ENCODE measurements at regions not wholly inside any gene's neighbourhood (a gene's known extent, or its start where the extent isn't known, plus 50 kb on each side); places are given as distances from the start of the nearest gene placed in this dataset.
A peak's percentile ranks its signal among the peaks of the same experiment; 100 is the strongest.
"Not testable (repeated sequence)": the region's sequence is repeated elsewhere in the genome, so short reads cannot be mapped to it uniquely, and the experiment has no call there.

DNA sequence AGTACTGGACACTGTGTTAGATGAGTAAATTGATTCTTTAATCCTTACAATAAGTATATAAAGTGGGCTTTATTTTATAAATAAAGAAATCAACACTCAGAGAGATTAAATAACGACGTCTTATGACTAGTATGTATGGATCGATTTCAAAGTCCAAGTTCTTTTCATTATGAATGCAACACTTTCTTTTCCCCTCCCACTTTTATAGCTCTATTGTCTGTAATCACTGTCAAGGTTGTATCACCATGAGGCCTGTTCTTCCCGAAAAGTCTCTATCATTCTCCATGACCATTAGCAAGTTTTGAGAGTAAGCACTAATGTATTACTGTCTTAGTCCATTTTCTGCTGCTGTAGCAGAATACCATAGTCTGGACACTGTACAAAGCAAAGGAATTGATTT is 228.4 kb downstream of the TLR4 start:
- no peak for DNase-seq (ENCODE audit: low read depth in 4 of 4, low spot score in 2 of 4)

DNA sequence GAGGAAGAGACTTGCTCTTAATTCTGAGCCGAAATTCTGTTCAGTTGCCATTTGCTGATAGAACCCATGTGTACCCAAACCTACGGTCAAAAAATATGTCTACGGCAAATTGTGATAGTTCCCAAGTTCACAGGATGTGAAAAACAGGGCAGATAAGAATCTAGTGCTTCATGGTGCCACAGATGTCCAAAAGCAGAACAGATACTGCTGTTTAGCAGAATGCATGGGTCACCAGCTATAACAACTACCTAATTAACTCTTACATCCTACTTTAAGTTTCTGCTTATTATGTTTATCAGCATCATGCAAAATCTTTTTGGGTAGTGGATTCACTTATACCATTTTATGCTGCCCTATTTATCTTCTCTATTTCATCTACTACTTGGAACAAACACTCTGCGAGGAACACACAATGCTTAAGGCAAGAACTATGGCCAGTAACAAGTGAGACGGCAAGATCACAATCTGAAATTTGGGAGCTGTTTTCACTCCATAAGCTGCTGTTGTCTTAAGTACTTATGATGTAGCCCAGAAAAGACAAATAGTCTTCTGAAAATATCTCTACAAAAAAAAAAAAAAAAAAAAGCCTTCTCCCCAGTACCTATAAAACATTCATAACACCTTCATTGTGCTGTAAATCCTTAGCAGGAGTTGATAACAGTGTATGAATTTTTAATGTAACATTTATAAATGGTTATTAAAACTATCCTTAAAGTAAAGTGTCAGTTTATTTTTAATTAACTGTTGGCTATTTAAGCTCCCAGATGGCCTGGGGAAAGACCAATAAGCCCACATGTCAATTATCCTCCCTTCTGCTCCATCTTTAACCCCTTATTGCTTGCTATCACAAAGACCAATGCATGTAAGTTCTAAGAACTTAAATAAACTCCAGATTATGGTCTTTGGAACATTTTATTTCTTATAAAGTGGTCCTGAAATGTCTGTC is 232.3 kb downstream of the TLR4 start:
- DNase-seq (ENCODE audit: low read depth in 4 of 4, low spot score in 2 of 4) = no peak

DNA sequence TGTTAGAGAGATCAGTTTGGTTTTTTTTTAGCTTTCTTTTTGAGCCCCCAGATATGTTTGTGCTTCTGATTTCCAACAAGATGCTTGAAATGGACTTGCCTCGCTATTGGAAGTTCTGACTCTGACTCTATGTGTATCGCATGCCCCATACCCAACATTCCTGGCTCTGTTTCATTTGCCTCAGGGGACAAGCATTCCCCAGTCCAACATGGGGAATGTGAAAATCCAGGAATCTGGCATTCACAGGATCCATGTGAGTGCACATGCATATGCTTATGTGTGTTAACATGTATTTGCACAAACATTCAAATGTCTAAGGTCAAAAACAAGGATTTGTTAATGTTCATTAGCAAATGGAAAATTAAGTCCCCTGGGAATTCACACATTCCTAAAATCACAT is 233.9 kb downstream of the TLR4 start:
- DNase-seq (ENCODE audit: low read depth in 4 of 4, low spot score in 2 of 4) = no peak

DNA sequence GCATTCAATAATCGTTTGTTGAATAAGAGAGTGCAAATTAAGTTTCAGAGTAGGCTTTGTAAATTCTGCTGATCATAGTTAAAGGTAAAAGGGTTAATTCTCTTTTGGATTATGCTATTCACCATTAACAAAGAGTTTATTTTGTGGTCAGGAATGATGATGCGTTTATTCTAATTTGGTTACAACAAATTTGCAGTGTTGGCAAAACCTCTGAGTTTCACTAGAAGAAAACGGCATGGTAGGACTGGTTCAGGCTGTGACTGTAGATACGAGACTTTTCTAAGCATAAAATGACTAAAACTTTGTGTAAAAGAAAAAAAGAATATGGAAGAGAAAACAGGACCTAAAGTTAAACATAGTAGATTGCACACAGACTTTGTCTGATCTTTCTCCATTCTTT is 234.7 kb downstream of the TLR4 start:
- no peak for DNase-seq (ENCODE audit: low read depth in 4 of 4, low spot score in 2 of 4)

DNA sequence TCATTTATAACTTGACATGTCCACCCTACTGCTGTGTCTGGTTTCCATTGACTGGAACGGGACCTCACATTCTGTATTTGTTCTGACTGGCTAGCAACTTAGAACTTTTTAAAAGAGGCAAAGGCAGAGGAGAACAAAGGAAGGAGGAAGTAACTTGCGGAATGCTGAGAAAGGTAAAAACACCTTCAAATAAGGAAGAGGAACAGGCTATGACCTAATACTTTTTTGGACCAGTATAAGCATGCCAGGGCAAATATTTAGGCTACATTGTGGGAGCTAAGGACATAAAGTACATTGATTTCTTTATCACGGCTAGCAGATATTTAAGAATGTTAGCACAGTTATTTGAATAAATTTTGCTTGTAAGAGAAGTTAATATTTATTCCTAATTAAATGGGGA is 240.5 kb downstream of the TLR4 start:
- not testable (repeated sequence) for DNase-seq (ENCODE audit: low read depth in 4 of 4, low spot score in 2 of 4)

DNA sequence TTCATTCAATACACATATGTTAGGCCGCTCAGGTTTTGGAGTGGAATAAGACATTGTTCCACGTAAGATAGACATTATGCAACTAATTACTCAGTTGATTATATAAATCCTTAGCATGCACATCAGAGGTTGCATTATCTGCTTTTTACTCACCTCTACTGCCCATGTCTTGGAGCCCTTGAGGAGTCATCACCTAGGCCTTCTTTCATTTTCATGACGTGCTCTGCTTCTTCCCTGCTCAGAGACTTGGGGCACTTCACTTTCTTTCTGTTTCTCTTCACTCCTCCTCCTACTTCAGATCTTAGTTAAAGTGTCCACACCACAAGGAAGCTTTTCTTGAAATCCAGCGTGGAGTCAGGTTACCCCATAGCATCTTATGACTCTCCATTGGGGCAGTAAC is 241.1 kb downstream of the TLR4 start:
- no peak for DNase-seq (ENCODE audit: low read depth in 4 of 4, low spot score in 2 of 4)

DNA sequence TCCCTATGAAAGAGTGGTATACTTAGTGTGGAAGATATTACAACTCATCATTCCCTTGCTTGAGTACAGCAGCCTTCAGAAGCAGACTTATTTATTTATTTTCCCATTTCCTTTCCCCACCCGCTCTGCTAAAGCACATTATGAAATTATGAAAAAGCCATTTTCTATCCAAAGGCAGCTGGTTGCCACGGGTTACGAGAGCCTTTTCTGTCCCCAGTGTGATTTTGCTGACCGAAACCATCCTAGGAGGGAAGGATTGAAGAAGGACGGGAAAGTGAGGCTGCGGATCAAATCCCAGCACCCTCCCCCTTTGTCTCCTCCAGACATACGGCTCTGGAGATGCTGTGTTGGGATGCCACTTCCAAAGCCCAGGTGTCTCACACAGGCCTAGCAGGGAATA is 246.9 kb downstream of the TLR4 start:
- DNase-seq (ENCODE audit: low read depth in 4 of 4, low spot score in 2 of 4) = no peak

DNA sequence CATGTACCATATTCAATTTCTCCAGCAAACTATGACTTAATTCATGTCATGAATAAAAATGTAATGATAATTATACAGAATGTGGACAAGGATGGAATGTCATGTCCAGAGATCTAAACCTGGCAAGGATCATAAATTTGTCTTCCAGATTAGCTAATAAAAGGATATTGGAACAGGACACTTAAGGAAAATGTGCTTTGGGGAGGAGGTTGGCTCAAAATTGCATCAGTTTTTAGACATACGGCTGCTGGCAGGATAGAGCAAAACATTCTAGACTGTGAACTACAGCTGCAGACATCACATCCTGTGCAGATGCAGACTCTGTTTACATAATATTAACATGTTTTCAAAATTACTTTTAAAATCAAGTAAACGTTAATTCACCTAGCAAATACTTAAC is 248.4 kb downstream of the TLR4 start:
- DNase-seq (ENCODE audit: low read depth in 4 of 4, low spot score in 2 of 4) = no peak

DNA sequence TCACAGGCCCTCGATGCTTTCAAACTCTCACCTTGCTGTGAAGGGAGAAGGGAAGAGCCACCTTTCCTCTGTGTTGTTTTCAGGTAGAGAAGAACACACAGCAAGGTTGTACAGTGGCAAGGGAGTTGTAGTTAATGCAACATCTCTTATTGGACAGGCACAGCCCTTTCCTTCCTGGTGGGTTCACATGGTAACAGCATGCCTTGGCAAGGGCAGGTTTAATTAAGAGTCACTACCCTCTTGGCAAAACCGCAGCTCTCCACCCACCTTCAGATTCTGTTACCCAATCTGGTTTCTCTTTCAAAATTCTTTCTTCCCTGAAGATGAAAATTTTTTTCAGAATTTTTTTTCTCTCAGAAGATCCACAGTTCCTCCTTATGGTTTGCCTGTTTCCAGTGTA is 253.1 kb downstream of the TLR4 start:
- no peak for DNase-seq (ENCODE audit: low read depth in 4 of 4, low spot score in 2 of 4)

DNA sequence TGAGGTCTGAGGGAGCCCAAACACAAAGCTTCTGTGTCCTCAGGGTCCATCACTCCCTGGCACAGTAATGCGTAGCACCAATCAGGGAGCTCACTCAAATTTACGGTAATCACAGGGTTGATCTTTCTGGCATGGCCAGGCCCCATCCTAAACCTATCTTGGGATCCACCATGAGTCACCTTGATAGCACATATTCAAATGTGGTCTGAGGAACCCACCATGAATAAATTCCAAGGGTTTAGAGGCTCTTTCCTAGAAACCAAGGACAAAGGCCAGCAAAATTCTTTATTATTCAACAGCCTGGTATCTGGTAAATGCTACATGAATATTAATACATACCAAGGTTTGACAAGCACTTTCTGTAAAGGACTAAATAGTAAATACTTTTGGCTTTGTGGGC is 254.5 kb downstream of the TLR4 start:
- DNase-seq (ENCODE audit: low read depth in 4 of 4, low spot score in 2 of 4) = no peak

DNA sequence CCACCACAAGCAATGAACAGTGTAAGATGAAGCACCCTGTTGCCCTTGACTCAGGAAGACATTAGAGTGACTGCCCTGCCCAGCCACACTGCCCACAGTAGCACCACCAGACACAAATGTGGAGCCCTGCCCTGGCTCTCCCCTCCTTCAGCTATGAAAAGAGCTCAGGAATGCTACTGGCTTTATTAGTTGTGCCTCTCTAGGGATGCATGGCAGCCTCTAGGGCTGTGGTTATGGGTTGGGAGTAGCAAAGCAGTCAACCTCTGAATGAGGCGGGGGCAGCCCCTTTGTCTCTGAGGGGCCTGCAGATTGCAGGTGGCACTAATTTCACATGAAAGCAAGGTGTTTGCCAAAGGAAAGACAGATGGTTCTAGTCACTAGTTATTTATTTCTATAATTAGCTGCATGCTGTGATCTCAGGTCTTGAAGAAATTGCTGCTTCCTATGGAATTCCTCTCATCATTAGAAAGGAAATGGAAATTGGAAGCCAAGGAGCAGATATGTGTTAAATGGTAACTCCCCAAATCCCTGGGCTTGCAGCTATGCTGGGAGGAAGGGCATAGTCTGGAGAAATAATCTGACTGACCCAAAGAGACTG is 259.4 kb downstream of the TLR4 start:
- DNase-seq (ENCODE audit: low read depth in 4 of 4, low spot score in 2 of 4) = no peak

DNA sequence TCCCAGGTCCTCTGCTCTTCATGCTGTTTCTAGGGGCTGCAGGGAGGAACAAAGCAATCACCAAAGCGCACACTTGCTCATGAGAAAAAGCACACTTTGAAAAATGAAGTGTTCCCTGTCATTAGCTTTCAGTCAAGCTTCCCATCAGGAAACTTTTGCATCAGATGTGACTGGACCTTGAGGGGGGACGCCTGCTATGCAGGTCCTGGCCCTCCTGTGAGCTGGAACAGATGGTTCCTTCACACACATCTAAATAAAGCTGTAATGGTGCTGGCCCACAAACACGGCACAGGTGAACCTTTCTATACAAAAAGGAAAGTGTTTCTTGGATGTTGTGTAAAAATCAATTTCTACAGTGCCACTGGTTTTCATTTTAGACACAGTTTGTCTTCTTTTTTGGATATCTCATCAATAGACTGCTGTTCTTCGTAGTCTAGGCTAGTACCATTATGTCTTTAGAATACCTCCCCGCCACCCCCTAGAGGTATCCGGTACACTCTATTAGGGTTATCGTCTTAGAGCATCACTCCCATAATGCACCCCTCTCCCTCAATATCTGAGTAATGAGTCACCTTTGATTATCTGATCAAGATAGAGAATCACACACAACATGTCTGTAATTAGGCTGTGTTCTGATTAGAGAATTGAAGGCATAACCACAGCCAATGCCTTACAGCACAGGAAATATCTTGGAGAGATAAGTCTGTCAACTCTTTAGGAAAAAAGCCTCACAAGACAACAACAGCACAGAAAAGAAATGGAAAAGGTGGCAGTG is 266.3 kb downstream of the TLR4 start:
- DNase-seq (ENCODE audit: low read depth in 4 of 4, low spot score in 2 of 4) = no peak

DNA sequence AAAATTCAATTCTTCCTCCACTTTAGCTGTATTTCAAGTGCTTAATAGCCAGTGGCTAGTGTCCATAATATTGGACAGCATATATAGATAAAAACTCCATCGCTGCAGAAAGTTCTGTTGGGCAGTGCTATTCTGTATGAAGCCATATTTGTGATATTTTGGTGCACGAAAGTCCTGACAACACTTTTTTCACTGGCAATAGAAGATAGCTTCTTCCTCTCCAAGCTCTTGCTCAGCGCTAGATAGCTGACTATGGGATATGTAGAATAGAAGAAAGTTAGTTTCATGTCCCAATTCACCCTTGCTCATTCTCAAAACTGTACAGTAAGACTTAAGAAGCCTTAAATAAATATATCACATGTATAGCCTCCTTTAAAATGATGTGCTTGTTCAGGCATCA is 269.9 kb downstream of the TLR4 start:
- DNase-seq (ENCODE audit: low read depth in 4 of 4, low spot score in 2 of 4) = no peak

DNA sequence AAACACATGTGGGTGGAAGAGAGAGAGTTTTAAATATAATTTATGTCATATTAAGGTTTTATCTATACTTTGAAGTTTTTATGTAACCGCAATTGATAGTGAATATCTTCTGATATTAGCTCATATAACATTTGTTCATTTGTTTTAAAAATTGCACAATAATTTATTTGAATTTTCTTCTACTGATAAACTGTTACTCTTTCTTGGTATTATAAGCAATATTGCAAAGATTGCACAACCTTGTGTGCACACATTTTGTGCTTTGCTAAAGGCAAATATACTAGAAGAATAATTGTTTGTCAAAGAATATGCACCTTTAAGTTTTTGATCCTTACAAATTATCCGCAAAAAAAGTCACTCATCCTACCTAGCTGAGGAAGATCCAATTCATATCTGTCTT is 275.7 kb downstream of the TLR4 start:
- no peak for DNase-seq (ENCODE audit: low read depth in 4 of 4, low spot score in 2 of 4)

DNA sequence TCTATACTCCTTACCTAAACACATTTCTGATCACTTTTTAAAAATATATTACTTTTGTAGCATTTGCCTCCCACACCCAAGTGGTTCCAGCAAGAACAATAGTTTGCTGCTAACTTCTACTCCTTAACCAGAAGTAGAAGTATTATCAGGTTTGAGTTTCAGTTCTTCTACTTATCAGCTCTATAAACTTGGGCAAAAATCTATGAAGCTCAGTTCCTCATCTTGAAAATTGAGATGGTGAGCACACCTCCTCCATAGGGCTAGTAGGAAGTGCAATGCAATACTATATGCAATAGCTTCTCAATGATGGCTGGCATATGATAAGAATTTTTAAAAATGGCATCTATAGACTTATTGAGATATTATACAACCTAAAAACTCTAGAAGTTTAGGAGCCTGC is 283.7 kb downstream of the TLR4 start:
- DNase-seq (ENCODE audit: low read depth in 4 of 4, low spot score in 2 of 4) = no peak

DNA sequence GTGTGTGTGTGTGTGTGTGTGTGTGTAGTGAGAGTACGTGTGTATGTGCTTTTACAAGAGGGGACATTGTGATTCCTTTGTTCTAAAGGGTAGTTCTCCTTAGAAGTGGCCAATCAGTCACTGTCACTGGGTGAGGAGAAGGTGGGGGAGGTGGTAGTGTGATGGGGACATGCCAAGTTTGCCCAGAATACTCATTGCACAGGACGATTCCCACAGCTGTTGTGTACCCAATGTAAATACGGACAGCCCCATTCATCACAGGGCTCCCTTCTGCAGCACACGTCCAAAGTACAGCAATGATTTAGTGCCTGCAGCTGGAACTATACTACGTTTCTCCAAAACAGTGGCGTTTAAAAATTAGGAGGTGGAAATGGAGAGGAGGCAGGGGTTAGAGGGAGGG is 287.8 kb downstream of the TLR4 start:
- DNase-seq (ENCODE audit: low read depth in 4 of 4, low spot score in 2 of 4) = peak; percentile 9 to 48 (median 44)

DNA sequence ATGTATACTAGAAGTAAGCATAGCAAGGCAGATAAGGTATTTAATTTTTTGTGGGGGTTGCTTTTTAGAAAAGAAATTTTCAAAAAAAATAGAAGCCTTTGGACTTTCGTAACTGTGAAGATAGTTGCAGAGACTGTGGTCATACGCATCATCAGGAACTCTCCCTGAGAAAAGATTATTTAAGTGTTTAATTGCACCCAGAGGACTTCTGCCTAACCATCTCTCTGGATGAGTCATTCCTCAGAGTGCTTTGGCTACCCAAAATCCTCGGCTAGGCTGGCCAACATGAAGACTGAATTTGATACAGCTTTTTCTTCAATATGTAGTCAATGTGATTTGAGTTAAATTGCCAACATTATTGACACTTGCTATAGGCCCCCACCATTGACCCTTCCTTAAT is 296.4 kb downstream of the TLR4 start:
- no peak for DNase-seq (ENCODE audit: low read depth in 4 of 4, low spot score in 2 of 4)

DNA sequence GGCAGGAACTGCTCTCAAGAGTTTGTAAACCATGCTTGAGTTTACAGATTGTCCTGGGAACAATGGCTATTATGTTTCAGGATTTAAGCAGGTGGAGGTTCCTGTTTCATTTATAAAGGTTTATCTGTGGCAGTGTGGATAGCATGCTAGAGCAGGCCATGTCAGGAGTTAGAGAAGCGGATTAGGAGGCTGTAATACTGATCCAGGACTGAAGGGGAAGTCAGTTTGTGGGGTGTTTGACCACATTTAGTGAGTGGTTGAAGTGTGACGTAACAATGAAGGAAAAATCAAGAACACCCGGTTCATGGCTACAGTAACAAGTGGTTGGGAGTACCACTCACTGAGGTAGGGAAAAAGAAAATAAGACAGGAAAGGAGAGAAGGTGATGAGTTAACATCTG is 299.0 kb downstream of the TLR4 start:
- no peak for DNase-seq (ENCODE audit: low read depth in 4 of 4, low spot score in 2 of 4)

DNA sequence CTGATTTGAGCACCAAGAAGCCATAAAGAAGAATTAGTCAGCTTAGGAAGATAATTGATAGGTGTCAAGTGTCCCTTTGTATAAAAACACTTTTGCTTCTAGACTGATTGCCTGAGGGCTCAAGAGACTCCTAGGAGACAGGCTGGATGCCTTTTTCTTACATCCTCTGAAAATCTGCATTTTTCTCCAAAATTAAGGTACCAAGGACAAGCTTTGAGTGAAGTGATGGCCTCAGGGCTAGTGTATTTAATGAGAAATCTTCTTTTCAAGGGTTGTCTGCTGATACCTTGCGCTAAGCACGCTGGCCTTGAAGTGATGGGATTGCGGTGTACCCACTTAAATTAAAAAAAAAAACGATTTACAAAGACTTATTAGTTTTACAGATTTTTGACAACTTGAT is 304.0 kb downstream of the TLR4 start:
- DNase-seq (ENCODE audit: low read depth in 4 of 4, low spot score in 2 of 4) = no peak

DNA sequence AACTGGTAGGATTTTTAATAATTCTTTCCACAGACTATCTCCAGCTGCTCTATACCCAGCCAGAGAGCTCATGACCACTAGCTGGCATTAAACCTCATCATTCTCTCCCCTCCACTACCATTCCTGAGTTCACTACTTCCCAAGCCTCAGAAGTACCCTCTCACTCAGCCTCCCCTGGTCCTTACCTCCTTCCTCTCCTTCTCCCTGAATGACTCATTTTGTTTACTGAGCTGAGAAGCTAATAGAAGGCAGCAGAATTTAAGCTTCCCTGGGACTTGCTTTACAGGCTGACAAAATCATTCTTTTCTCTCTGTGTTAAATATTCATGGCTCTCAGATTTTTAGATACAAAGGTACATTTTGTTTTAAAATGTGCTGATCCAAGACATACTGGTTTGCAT is 305.4 kb downstream of the TLR4 start:
- no peak for DNase-seq (ENCODE audit: low read depth in 4 of 4, low spot score in 2 of 4)

DNA sequence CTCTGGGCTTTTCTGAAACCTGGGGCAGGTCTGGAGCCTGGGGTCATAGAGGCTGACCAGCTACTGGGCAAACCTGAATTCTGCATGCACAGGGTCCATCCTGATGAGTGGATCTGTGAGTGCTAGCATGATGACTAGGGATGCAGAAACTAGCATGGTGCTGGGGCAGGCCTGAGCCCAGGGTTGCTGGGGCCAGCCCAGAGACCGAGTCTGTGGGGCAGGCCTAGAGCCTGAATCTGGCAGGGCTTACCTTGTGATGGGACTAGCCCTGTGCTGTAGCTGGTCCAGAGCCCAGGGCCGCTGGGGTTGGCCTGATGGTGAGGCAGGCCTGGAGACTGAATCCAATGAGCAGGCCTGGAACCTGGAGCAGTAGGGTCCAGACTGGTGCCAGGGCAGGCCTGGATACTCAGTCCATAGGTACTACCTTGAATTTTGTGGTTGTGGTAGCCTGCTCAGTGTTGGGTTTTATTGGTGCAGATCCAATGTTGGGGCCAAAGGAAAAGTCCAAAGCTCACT is 313.5 kb downstream of the TLR4 start:
- no peak for DNase-seq (ENCODE audit: low read depth in 4 of 4, low spot score in 2 of 4)
